Keratinocyte (primary cell): ENCODE measurements at regions not wholly inside any gene's neighbourhood (a gene's known extent, or its start where the extent isn't known, plus 50 kb on each side); places are given as distances from the start of the nearest gene placed in this dataset.

ENCODE experiments used
- DNase-seq: peaks from one replicate; pipeline ENCODE4 v3.0.0-alpha.2; 2011; ENCODE audit warnings: low read depth, missing footprints, low spot score
- FAIRE-seq: peaks from 2 replicates; lab custom pipeline; 2011; peaks lifted over from hg19 to GRCh38; lab: Jason Lieb, UNC
- H2AFZ ChIP-seq: 2 replicates; pipeline ENCODE4 v1.6.0; 2012; ENCODE audit warnings: low read length, control low read depth, inconsistent platforms; ENCODE audit not compliant: control insufficient read depth
- H3K27ac ChIP-seq: 2 replicates; pipeline ENCODE4 v1.5.1; 2011; ENCODE audit warnings: low read length; ENCODE audit not compliant: control insufficient read depth, insufficient read depth
- H3K27me3 ChIP-seq: 3 replicates; pipeline ENCODE4 v1.6.0; 2011; ENCODE audit warnings: low read length; ENCODE audit not compliant: control insufficient read depth, insufficient read depth; ENCODE audit errors: extremely low read depth
- H3K36me3 ChIP-seq, 2 experiments: 2 replicates in 1 of 2; 3 replicates in 1 of 2; pipeline ENCODE4 v1.5.1; 2011; ENCODE audit warnings: low read length in 2 of 2, mild to moderate bottlenecking in 1 of 2; ENCODE audit not compliant: control insufficient read depth in 2 of 2, insufficient read depth in 2 of 2; ENCODE audit errors: extremely low read depth in 1 of 2
- H3K4me1 ChIP-seq: 3 replicates; pipeline ENCODE4 v1.5.1; 2011; ENCODE audit warnings: low read length; ENCODE audit not compliant: control insufficient read depth, insufficient read depth; ENCODE audit errors: extremely low read depth
- H3K4me2 ChIP-seq: 3 replicates; pipeline ENCODE4 v1.6.0; 2011; ENCODE audit warnings: low read depth, low read length; ENCODE audit not compliant: control insufficient read depth, insufficient read depth; ENCODE audit errors: extremely low read depth
- H3K4me3 ChIP-seq, 3 experiments: fragments of 200-600 bp in 1 of 3; sonication (generic) in 1 of 3; 2 replicates in 2 of 3; 3 replicates in 1 of 3; pipeline ENCODE4 v1.5.1; 2011 to 2016; ENCODE audit warnings: low read length in 3 of 3, mild to moderate bottlenecking in 3 of 3, control low read depth in 2 of 3, inconsistent platforms in 1 of 3, low read depth in 1 of 3, mixed read lengths in 1 of 3, mixed run types in 1 of 3, moderate library complexity in 1 of 3; ENCODE audit not compliant: control insufficient read depth in 2 of 3, insufficient read depth in 2 of 3; ENCODE audit errors: extremely low read depth in 1 of 3
- H3K79me2 ChIP-seq: 2 replicates; pipeline ENCODE4 v1.6.0; 2012; ENCODE audit warnings: low read length; ENCODE audit not compliant: control insufficient read depth, insufficient read depth
- H3K9ac ChIP-seq: 3 replicates; pipeline ENCODE4 v1.6.0; 2011; ENCODE audit warnings: low read length; ENCODE audit not compliant: control insufficient read depth, insufficient read depth; ENCODE audit errors: extremely low read depth
- H3K9me1 ChIP-seq: 3 replicates; pipeline ENCODE4 v1.6.0; 2011; ENCODE audit warnings: low read length; ENCODE audit not compliant: control insufficient read depth, insufficient read depth; ENCODE audit errors: extremely low read depth
- H3K9me3 ChIP-seq: 2 replicates; pipeline ENCODE4 v1.5.1; 2012; ENCODE audit warnings: low read depth, low read length; ENCODE audit not compliant: control insufficient read depth
- H4K20me1 ChIP-seq: 3 replicates; pipeline ENCODE4 v1.6.0; 2011; ENCODE audit warnings: low read length; ENCODE audit not compliant: control insufficient read depth, insufficient read depth; ENCODE audit errors: extremely low read depth
- CTCF ChIP-seq, 3 experiments: IDR thresholded peaks in 1 of 3; conservative IDR thresholded peaks in 1 of 3; optimal IDR thresholded peaks in 1 of 3; 2 replicates in 2 of 3; 3 replicates in 1 of 3; pipeline versions ENCODE3 to v1.5.1; 2011; ENCODE audit warnings: low read length in 3 of 3, mild to moderate bottlenecking in 3 of 3, moderate library complexity in 2 of 3, control low read depth in 1 of 3, inconsistent platforms in 1 of 3; ENCODE audit not compliant: insufficient read depth in 2 of 3; ENCODE audit errors: extremely low read depth in 1 of 3
- EZH2 ChIP-seq: IDR thresholded peaks from one replicate; pipeline ENCODE4 v1.6.1; 2012; ENCODE audit warnings: inconsistent platforms, mild to moderate bottlenecking, low read length, moderate library complexity
- dilution Hi-C: fragments of 300-500 bp; cut with MboI; formaldehyde crosslinking; loops from one replicate; pipeline ENCODE4 v1.7.0; 2020; ENCODE audit warnings: low sequenced_read_pairs; ENCODE audit not compliant: extremely low pct_ligation_motif_present

- Histone ChIP-seq H3K79me2 (no peaks in the 10 kb centered on the region), H3K4me3 (no peak overlapping the region), H3K4me2 (no peak overlapping the region), H3K27ac (no peak overlapping the region), H3K9me1 (no peaks in the 10 kb centered on the region), H3K27me3 (no peaks in the 10 kb centered on the region), H3K4me1 (no peaks in the 10 kb centered on the region), H4K20me1 (no peaks in the 10 kb centered on the region), H2AFZ (no peak overlapping the region), H3K9me3 (no peaks in the 10 kb centered on the region), H3K9ac (no peak overlapping the region), H3K36me3 (no peaks in the 10 kb centered on the region)
- dilution Hi-C loops = no loop called here
- DNase-seq (no peak), FAIRE-seq (no peak)
- TF ChIP-seq CTCF (optimal IDR thresholded peaks at IDR 0.05 in 1 of 3, IDR thresholded peaks at IDR 0.05 in 1 of 3, conservative IDR thresholded peaks at IDR 0.05 in 1 of 3; ENCODE audit: extremely low read depth in 1 of 3, insufficient read depth in 2 of 3, low read length in 3 of 3) (no peak), EZH2 (no peak)
Measured at GRCh38 chr1:217965156-217965786, 319.8 kb upstream of the RRP15 start.

- Histone ChIP-seq H3K9me1 (no peaks in the 10 kb centered on the region), H3K4me1 (no peaks in the 10 kb centered on the region), H3K9ac (no peak overlapping the region), H3K27me3 (no peaks in the 10 kb centered on the region), H3K4me2 (no peak overlapping the region), H3K36me3 (no peaks in the 10 kb centered on the region), H3K4me3 (no peak overlapping the region), H3K27ac (no peak overlapping the region), H4K20me1 (no peaks in the 10 kb centered on the region), H3K9me3 (no peaks in the 10 kb centered on the region), H3K79me2 (no peaks in the 10 kb centered on the region), H2AFZ (no peak overlapping the region)
- dilution Hi-C loops = no loop called here
- no peak for DNase-seq
- FAIRE-seq = no peak
- TF ChIP-seq EZH2 (no peak), CTCF (optimal IDR thresholded peaks at IDR 0.05 in 1 of 3, IDR thresholded peaks at IDR 0.05 in 1 of 3, conservative IDR thresholded peaks at IDR 0.05 in 1 of 3; ENCODE audit: extremely low read depth in 1 of 3, insufficient read depth in 2 of 3, low read length in 3 of 3) (no peak)
Measured at GRCh38 chr1:217968085-217968484, 317.0 kb upstream of the RRP15 start.
